ENCODE measurements at regions not wholly inside any gene's neighbourhood (a gene's known extent, or its start where the extent isn't known, plus 50 kb on each side); places are given as distances from the start of the nearest gene placed in this dataset.

DNA sequence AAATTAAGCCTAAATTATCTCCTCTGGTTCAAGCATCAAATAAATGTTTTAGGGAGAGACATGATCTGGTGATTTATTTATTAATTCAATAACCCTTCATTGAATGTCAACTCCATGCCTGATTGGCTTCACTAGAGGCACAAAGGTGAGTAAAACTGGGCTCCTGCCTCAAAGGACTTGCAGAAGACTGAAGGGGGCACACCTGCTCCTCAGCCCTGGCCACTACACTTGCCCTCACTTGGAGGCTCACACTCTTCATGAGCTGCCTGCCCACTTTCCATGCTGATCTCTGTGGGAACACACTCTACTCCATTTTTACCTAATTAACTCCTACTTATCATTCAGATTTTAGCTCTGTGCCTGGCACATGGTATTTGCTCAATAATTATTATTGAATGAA is 84.4 kb upstream of the KCNMB2 start:
- TF ChIP-seq POLR2A (IDR thresholded peaks at IDR 0.05), result no peak
- TF ChIP-seq, protein P1, sequence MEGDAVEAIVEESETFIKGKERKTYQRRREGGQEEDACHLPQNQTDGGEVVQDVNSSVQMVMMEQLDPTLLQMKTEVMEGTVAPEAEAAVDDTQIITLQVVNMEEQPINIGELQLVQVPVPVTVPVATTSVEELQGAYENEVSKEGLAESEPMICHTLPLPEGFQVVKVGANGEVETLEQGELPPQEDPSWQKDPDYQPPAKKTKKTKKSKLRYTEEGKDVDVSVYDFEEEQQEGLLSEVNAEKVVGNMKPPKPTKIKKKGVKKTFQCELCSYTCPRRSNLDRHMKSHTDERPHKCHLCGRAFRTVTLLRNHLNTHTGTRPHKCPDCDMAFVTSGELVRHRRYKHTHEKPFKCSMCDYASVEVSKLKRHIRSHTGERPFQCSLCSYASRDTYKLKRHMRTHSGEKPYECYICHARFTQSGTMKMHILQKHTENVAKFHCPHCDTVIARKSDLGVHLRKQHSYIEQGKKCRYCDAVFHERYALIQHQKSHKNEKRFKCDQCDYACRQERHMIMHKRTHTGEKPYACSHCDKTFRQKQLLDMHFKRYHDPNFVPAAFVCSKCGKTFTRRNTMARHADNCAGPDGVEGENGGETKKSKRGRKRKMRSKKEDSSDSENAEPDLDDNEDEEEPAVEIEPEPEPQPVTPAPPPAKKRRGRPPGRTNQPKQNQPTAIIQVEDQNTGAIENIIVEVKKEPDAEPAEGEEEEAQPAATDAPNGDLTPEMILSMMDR (IDR thresholded peaks at IDR 0.05), result no peak
